Thoracic aorta (tissue), 2 donors: ENCODE measurements at regions not wholly inside any gene's neighbourhood (a gene's known extent, or its start where the extent isn't known, plus 50 kb on each side); places are given as distances from the start of the nearest gene placed in this dataset.

Experiments used
- ATAC-seq: fragments of 150-250 bp; one replicate; pipeline ENCODE4 v1.8.0; 2017; ENCODE audit warnings: low read depth; ENCODE audit not compliant: insufficient number of reproducible peaks, low FRiP score
- DNase-seq: peaks from one replicate; pipeline ENCODE4 v3.0.0-alpha.2; 2020; ENCODE audit warnings: low spot score
- H3K27ac ChIP-seq, 2 donors: fragments of 200-600 bp; sonication (generic); 1 replicate in 1 of 2; 2 replicates in 1 of 2; pipeline ENCODE4 v1.5.1; 2016; ENCODE audit warnings: mild to moderate bottlenecking in 2 of 2, moderate library complexity in 2 of 2
- H3K27me3 ChIP-seq: fragments of 200-600 bp; sonication (generic); replicated peaks from 2 replicates; pipeline ENCODE4 v1.6.0; 2016; ENCODE audit warnings: mild to moderate bottlenecking; ENCODE audit not compliant: insufficient read depth
- H3K36me3 ChIP-seq: fragments of 200-600 bp; sonication (generic); one replicate; pipeline ENCODE4 v1.5.1; 2016
- H3K4me1 ChIP-seq, 2 donors: fragments of 200-600 bp; sonication (generic); 1 replicate in 1 of 2; 2 replicates in 1 of 2; pipeline versions ENCODE4 v1.5.1 to v1.6.0; 2016; ENCODE audit warnings: low read depth in 2 of 2, mild to moderate bottlenecking in 1 of 2; ENCODE audit not compliant: control insufficient read depth in 1 of 2
- H3K4me3 ChIP-seq: fragments of 200-600 bp; sonication (generic); 2 replicates; pipeline ENCODE4 v1.5.1; 2016; ENCODE audit warnings: mild to moderate bottlenecking
- H3K9me3 ChIP-seq: fragments of 200-600 bp; sonication (generic); 2 replicates; pipeline ENCODE4 v1.5.1; 2016
- CTCF ChIP-seq: fragments of 200-600 bp; sonication (generic); IDR thresholded peaks from one replicate; pipeline ENCODE4 v1.5.1; 2019; ENCODE audit warnings: antibody characterized with exemption

- DNase-seq = no peak
- Histone ChIP-seq H3K36me3 (no peaks in the 10 kb centered on the region), H3K4me3 (no peak overlapping the region), H3K4me1 (no peaks in the 10 kb centered on the region), H3K27ac (no peak overlapping the region), H3K9me3 (no peaks in the 10 kb centered on the region), H3K27me3 (no peaks in the 10 kb centered on the region)
- TF ChIP-seq CTCF = no peak
- ATAC-seq = no peak
Observed at GRCh38 chr7:27412164-27412563, 169.6 kb downstream of the EVX1 start.

- H3K4me3 ChIP-seq = no peak overlapping the region
- no peak for TF ChIP-seq CTCF
Observed at GRCh38 chr7:27418541-27418940, 175.9 kb downstream of the EVX1 start.

GRCh38 chr7:27419581-27420177, 177.1 kb downstream of the EVX1 start:
- no peak for TF ChIP-seq CTCF
- no peaks in the 10 kb centered on the region for H3K27me3 ChIP-seq
- ATAC-seq (no peak), DNase-seq (no peak)
- H3K9me3 ChIP-seq = no peaks in the 10 kb centered on the region
- H3K4me3 ChIP-seq = no peak overlapping the region
- no peak overlapping the region for H3K27ac ChIP-seq
- no peaks in the 10 kb centered on the region for H3K36me3 ChIP-seq
- H3K4me1 ChIP-seq = no peaks in the 10 kb centered on the region

More at GRCh38 chr7:27418541-27418940, 175.9 kb downstream of the EVX1 start:
- H3K27ac ChIP-seq = no peak overlapping the region
- DNase-seq = no peak
- no peaks in the 10 kb centered on the region for H3K27me3 ChIP-seq
- H3K4me1 ChIP-seq = no peaks in the 10 kb centered on the region
- H3K36me3 ChIP-seq = no peaks in the 10 kb centered on the region
- no peaks in the 10 kb centered on the region for H3K9me3 ChIP-seq
- ATAC-seq = no peak

- DNase-seq = no peak
Observed at GRCh38 chr7:27420702-27421101, 178.1 kb downstream of the EVX1 start.

GRCh38 chr7:27423290-27423689, 180.7 kb downstream of the EVX1 start:
- no peak for ATAC-seq
- no peaks in the 10 kb centered on the region for H3K36me3 ChIP-seq
- no peak for TF ChIP-seq CTCF

More at GRCh38 chr7:27420702-27421101, 178.1 kb downstream of the EVX1 start:
- Histone ChIP-seq H3K36me3 (no peaks in the 10 kb centered on the region), H3K9me3 (no peaks in the 10 kb centered on the region), H3K27ac (no peak overlapping the region), H3K4me1 (no peaks in the 10 kb centered on the region), H3K27me3 (no peaks in the 10 kb centered on the region), H3K4me3 (no peak overlapping the region)
- no peak for TF ChIP-seq CTCF
- no peak for ATAC-seq

More at GRCh38 chr7:27423290-27423689, 180.7 kb downstream of the EVX1 start:
- H3K4me1 ChIP-seq = no peaks in the 10 kb centered on the region
- no peaks in the 10 kb centered on the region for H3K27me3 ChIP-seq
- DNase-seq = no peak
- H3K4me3 ChIP-seq = no peak overlapping the region
- H3K27ac ChIP-seq = no peak overlapping the region
- no peaks in the 10 kb centered on the region for H3K9me3 ChIP-seq
